Osteocyte (in vitro differentiated cells): ENCODE measurements at regions not wholly inside any gene's neighbourhood (a gene's known extent, or its start where the extent isn't known, plus 50 kb on each side); places are given as distances from the start of the nearest gene placed in this dataset.
"Not testable (repeated sequence)": the region's sequence is repeated elsewhere in the genome, so short reads cannot be mapped to it uniquely, and the experiment has no call there.

Source experiments
- DNase-seq: peaks from one replicate; pipeline ENCODE4 v3.0.0; 2021; ENCODE audit warnings: mixed read lengths; ENCODE audit not compliant: unreplicated experiment; ENCODE audit errors: extremely low spot score
- H3K27ac Mint-ChIP-seq: one replicate; pipeline ENCODE4 v1.8.0; 2021; ENCODE audit warnings: mild to moderate bottlenecking, mixed read lengths; ENCODE audit not compliant: unreplicated experiment
- H3K27me3 Mint-ChIP-seq: one replicate; pipeline ENCODE4 v1.8.0; 2021; ENCODE audit warnings: mixed read lengths; ENCODE audit not compliant: unreplicated experiment
- H3K36me3 Mint-ChIP-seq: one replicate; pipeline ENCODE4 v1.8.0; 2021; ENCODE audit warnings: mixed read lengths; ENCODE audit not compliant: unreplicated experiment
- H3K4me1 Mint-ChIP-seq: one replicate; pipeline ENCODE4 v1.8.0; 2021; ENCODE audit warnings: mixed read lengths; ENCODE audit not compliant: unreplicated experiment
- H3K4me3 Mint-ChIP-seq: one replicate; pipeline ENCODE4 v1.8.0; 2021; ENCODE audit warnings: mild to moderate bottlenecking, moderate library complexity, mixed read lengths; ENCODE audit not compliant: unreplicated experiment
- H3K9me3 Mint-ChIP-seq: one replicate; pipeline ENCODE4 v1.8.0; 2021; ENCODE audit warnings: mixed read lengths; ENCODE audit not compliant: unreplicated experiment
- TF ChIP-seq, protein P1 (sequence below): fragments of 200-600 bp; sonication (generic); IDR thresholded peaks from 2 replicates; pipeline ENCODE4 v1.5.0; 2021; ENCODE audit warnings: antibody characterized with exemption, mild to moderate bottlenecking, moderate library complexity

DNA sequence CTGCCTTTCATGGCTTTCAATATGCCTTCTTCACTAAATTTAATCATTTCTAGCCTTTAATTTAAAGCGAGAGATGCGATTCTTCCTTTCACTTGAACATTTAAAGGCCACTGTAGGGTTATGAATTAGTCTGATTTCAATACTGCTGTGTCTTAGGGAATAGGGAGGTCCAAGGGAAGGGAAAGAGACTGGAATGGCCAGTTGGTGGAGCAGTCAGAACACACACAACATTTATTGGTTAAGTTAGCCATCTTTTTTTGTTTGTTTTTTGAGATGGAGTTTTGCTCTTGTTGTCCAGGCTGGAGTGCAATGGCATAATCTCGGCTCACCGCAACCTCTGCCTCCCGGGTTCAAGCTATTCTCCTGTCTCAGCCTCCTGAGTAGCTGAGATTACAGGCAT lies 662.5 kb upstream of the LUZP2 start:
- DNase-seq: not testable (repeated sequence)
- TF ChIP-seq, protein P1, sequence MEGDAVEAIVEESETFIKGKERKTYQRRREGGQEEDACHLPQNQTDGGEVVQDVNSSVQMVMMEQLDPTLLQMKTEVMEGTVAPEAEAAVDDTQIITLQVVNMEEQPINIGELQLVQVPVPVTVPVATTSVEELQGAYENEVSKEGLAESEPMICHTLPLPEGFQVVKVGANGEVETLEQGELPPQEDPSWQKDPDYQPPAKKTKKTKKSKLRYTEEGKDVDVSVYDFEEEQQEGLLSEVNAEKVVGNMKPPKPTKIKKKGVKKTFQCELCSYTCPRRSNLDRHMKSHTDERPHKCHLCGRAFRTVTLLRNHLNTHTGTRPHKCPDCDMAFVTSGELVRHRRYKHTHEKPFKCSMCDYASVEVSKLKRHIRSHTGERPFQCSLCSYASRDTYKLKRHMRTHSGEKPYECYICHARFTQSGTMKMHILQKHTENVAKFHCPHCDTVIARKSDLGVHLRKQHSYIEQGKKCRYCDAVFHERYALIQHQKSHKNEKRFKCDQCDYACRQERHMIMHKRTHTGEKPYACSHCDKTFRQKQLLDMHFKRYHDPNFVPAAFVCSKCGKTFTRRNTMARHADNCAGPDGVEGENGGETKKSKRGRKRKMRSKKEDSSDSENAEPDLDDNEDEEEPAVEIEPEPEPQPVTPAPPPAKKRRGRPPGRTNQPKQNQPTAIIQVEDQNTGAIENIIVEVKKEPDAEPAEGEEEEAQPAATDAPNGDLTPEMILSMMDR: peak; percentile 25

GRCh38 chr11:23836981-23837380 lies 659.9 kb upstream of the LUZP2 start:
- no peak overlapping the region for H3K27ac Mint-ChIP-seq
- H3K9me3 Mint-ChIP-seq: no peaks in the 10 kb centered on the region
- H3K36me3 Mint-ChIP-seq: no peaks in the 10 kb centered on the region
- DNase-seq: no peak
- no peak overlapping the region for H3K4me3 Mint-ChIP-seq
- TF ChIP-seq, protein P1: no peak
- no peaks in the 10 kb centered on the region for H3K4me1 Mint-ChIP-seq
- no peaks in the 10 kb centered on the region for H3K27me3 Mint-ChIP-seq

More for the DNA sequence above, 662.5 kb upstream of the LUZP2 start:
- not testable (repeated sequence) for H3K4me3 Mint-ChIP-seq, H3K9me3 Mint-ChIP-seq, H3K27ac Mint-ChIP-seq, H3K4me1 Mint-ChIP-seq, H3K36me3 Mint-ChIP-seq, H3K27me3 Mint-ChIP-seq

GRCh38 chr11:23840872-23841271 lies 656.0 kb upstream of the LUZP2 start:
- no peak for DNase-seq
- H3K4me3 Mint-ChIP-seq: no peak overlapping the region
- no peak overlapping the region for H3K27ac Mint-ChIP-seq
- H3K27me3 Mint-ChIP-seq: no peaks in the 10 kb centered on the region
- TF ChIP-seq, protein P1: no peak
- peaks cover 3% of the 10 kb centered on the region for H3K36me3 Mint-ChIP-seq
- H3K9me3 Mint-ChIP-seq: peaks cover 16% of the 10 kb centered on the region
- no peaks in the 10 kb centered on the region for H3K4me1 Mint-ChIP-seq

DNA sequence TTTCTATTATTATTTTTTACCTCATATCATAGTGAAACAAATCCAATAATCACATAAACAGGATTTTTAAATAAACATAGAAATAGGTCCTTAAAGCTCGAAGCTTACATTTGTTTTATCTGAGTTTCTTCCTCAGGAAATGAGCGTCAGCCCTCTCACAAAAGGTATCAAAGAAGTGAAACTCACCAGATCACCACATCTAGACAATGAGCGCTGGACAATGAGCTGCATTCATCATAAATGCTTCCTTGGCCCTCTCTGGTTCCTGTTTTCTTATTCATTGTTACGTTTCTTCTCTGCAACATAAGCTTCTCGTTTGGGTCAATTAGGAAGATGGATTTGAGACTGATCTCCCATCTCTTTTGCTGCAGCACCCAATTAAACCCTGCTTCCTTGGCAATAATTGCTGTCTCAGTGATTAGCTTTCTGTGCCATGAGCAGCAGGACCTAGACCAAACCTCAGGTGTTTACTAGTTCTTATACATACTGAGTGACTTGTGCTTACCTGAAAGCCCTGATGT lies 649.9 kb upstream of the LUZP2 start:
- Mint-ChIP-seq H3K9me3 (peaks cover 16% of the 10 kb centered on the region), H3K27me3 (no peaks in the 10 kb centered on the region), H3K36me3 (peaks cover 3% of the 10 kb centered on the region), H3K4me3 (no peak overlapping the region), H3K27ac (no peak overlapping the region), H3K4me1 (no peaks in the 10 kb centered on the region)
- TF ChIP-seq, protein P1: no peak
- no peak for DNase-seq

DNA sequence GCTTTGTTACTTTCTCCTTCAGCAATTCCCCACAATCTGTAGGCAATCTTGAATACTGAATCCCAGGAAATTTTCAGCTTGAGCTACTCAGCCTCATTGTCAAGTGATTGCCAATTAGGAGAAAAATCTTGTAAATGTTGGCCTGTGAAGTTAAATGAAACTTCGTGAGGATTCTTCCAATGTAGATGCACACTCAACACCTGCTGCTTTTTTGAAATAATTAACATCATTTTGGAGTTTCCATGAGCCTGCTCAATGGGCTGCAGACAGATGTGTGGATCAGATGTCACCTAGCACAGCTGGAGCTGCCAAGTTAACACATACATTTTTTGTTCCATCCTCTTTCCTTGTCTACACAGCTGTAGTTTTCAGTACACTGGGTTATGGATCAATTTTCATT lies 645.6 kb upstream of the LUZP2 start:
- Mint-ChIP-seq H3K36me3 (no peaks in the 10 kb centered on the region), H3K9me3 (no peaks in the 10 kb centered on the region), H3K4me3 (no peak overlapping the region), H3K4me1 (no peaks in the 10 kb centered on the region), H3K27ac (no peak overlapping the region), H3K27me3 (no peaks in the 10 kb centered on the region)
- TF ChIP-seq, protein P1: no peak
- DNase-seq: no peak
